NB4 (cell line): ENCODE measurements at regions not wholly inside any gene's neighbourhood (a gene's known extent, or its start where the extent isn't known, plus 50 kb on each side); places are given as distances from the start of the nearest gene placed in this dataset.

Experiments used
- CTCF ChIP-seq: IDR thresholded peaks from one replicate; pipeline ENCODE4 v1.5.1; 2012; ENCODE audit warnings: low read depth, low read length
- MAX ChIP-seq: IDR thresholded peaks from 2 replicates; pipeline ENCODE4 v1.6.1; 2011; ENCODE audit warnings: low read depth, low read length

- TF ChIP-seq CTCF = no peak
- TF ChIP-seq MAX = no peak
These were observed 186.7 kb upstream of the ADARB2 start for GRCh38 chr10:1923998-1924397.
